ENCODE measurements at regions not wholly inside any gene's neighbourhood (a gene's known extent, or its start where the extent isn't known, plus 50 kb on each side); places are given as distances from the start of the nearest gene placed in this dataset.

- TF ChIP-seq, protein P1, sequence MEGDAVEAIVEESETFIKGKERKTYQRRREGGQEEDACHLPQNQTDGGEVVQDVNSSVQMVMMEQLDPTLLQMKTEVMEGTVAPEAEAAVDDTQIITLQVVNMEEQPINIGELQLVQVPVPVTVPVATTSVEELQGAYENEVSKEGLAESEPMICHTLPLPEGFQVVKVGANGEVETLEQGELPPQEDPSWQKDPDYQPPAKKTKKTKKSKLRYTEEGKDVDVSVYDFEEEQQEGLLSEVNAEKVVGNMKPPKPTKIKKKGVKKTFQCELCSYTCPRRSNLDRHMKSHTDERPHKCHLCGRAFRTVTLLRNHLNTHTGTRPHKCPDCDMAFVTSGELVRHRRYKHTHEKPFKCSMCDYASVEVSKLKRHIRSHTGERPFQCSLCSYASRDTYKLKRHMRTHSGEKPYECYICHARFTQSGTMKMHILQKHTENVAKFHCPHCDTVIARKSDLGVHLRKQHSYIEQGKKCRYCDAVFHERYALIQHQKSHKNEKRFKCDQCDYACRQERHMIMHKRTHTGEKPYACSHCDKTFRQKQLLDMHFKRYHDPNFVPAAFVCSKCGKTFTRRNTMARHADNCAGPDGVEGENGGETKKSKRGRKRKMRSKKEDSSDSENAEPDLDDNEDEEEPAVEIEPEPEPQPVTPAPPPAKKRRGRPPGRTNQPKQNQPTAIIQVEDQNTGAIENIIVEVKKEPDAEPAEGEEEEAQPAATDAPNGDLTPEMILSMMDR (IDR thresholded peaks at IDR 0.05), result no peak
- TF ChIP-seq POLR2A (IDR thresholded peaks at IDR 0.05), result no peak
Observed at GRCh38 chr3:90025019-90025418, 917.6 kb downstream of the EPHA3 start.
